Body of pancreas (tissue), 4 donors: ENCODE measurements at regions not wholly inside any gene's neighbourhood (a gene's known extent, or its start where the extent isn't known, plus 50 kb on each side); places are given as distances from the start of the nearest gene placed in this dataset.
A peak's percentile ranks its signal among the peaks of the same experiment; 100 is the strongest.

Source experiments
- ATAC-seq: fragments of 150-250 bp; one replicate; pipeline ENCODE4 v1.9.1; 2016
- DNase-seq, 4 donors: peaks; one replicate each; pipeline ENCODE4 v3.0.0-alpha.2; 2019
- H3K27ac ChIP-seq, 4 donors: fragments of 200-600 bp; sonication (generic); 1 replicate in 3 of 4; 2 replicates in 1 of 4; pipeline versions ENCODE4 v1.5.1 to v1.6.1; 2016 to 2019; ENCODE audit warnings: mild to moderate bottlenecking in 1 of 4, mixed read lengths in 1 of 4, moderate library complexity in 1 of 4
- H3K27me3 ChIP-seq, 2 donors: fragments of 200-600 bp; sonication (generic); one replicate each; pipeline ENCODE4 v1.6.0; 2016; ENCODE audit warnings: mild to moderate bottlenecking in 1 of 2
- H3K36me3 ChIP-seq, 2 donors: fragments of 200-600 bp; sonication (generic); replicated peaks in 1 of 2; 2 replicates each; pipeline ENCODE4 v1.5.1; 2016; ENCODE audit warnings: low read depth in 2 of 2; ENCODE audit not compliant: insufficient read depth in 1 of 2
- H3K4me1 ChIP-seq: fragments of 200-600 bp; sonication (generic); one replicate; pipeline ENCODE4 v1.6.0; 2016
- H3K4me3 ChIP-seq, 2 donors: fragments of 200-600 bp; sonication (generic); 1 replicate in 1 of 2; 2 replicates in 1 of 2; pipeline ENCODE4 v1.5.1; 2016 to 2019
- H3K9me3 ChIP-seq, 3 donors: fragments of 200-600 bp; sonication (generic); 1 replicate in 2 of 3; 2 replicates in 1 of 3; pipeline ENCODE4 v1.5.1; 2016
- POLR2A ChIP-seq, 3 donors: fragments of 450-650 bp; IDR thresholded peaks; one replicate each; pipeline ENCODE4 v1.6.1; 2016; ENCODE audit warnings: antibody characterized with exemption in 3 of 3, mild to moderate bottlenecking in 2 of 3
- WGBS, 2 donors: methylation state at CpG; one replicate each; pipeline ENCODE4 v1.1.5; 2017; 5-methylcytosine and 5-hydroxymethylcytosine counted together
- intact Hi-C: fragments of 100-400 bp; cut with DNase I; formaldehyde crosslinking; loops from one replicate; pipeline ENCODE4 v1.15.1; 2023
- TF ChIP-seq, protein P1 (sequence below), 7 experiments: fragments of 450-650 bp in 4 of 7; fragments of 200-600 bp in 3 of 7; sonication (generic) in 3 of 7; IDR thresholded peaks; one replicate each; pipeline ENCODE4 v1.5.1; 2016 to 2019; ENCODE audit warnings: antibody characterized with exemption in 7 of 7

DNA sequence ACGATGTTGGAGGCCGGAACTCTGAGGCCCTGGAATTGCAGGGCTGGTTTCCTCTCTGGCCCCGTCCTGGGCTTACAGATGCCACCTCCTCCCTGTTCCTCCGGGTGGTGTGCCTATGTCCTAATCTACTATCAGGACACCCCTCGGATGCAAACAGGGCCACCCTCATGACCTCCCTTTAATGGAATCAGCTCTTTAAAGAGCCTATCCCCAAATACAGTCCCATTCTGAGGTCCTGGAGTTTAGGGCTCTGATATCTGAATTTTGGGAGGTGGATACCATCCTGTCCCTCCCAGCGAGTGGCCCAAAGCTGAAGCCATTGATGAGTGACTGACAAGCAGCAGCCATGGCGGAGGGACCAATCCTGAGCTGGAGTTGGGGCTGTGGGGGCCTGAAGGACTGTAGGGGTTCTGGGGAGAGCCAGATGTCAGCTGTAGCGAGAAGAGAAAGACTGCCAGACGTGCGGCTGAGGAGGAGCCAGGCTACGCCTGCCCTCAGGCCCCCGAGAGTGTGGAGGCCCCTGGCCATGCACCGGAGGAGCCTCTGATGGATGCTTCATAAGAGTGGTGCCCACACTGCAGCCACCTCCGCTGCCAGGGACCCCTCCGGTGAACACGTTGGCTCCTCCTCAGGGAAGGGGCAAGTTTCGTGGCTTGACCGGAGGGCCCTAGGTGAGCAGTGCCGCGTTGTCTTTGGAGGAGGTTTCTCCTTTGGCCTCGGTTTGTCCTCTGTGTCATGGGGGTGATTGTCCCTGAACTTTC, 100.2 kb downstream of the KIF26A start:
- Histone ChIP-seq H3K4me3 (no peak overlapping the region), H3K4me1 (peaks cover 16% of the 10 kb centered on the region), H3K36me3 (no peaks in the 10 kb centered on the region), H3K9me3 (peaks cover 0 to 15% (median 0%) of the 10 kb centered on the region in 3 donors), H3K27ac (no peak overlapping the region), H3K27me3 (no peaks in the 10 kb centered on the region)
- intact Hi-C loops, result no loop called here
- peak in 1 of 4 donors; percentile 6 for DNase-seq
- no peak for TF ChIP-seq POLR2A (IDR thresholded peaks at IDR 0.05)
- TF ChIP-seq, protein P1, sequence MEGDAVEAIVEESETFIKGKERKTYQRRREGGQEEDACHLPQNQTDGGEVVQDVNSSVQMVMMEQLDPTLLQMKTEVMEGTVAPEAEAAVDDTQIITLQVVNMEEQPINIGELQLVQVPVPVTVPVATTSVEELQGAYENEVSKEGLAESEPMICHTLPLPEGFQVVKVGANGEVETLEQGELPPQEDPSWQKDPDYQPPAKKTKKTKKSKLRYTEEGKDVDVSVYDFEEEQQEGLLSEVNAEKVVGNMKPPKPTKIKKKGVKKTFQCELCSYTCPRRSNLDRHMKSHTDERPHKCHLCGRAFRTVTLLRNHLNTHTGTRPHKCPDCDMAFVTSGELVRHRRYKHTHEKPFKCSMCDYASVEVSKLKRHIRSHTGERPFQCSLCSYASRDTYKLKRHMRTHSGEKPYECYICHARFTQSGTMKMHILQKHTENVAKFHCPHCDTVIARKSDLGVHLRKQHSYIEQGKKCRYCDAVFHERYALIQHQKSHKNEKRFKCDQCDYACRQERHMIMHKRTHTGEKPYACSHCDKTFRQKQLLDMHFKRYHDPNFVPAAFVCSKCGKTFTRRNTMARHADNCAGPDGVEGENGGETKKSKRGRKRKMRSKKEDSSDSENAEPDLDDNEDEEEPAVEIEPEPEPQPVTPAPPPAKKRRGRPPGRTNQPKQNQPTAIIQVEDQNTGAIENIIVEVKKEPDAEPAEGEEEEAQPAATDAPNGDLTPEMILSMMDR (IDR thresholded peaks at IDR 0.05), result no peak
- ATAC-seq, result no peak
- 81 to 85% methylated on average over 12 to 13 of the region's 21 CpGs for WGBS, 2 donors

DNA sequence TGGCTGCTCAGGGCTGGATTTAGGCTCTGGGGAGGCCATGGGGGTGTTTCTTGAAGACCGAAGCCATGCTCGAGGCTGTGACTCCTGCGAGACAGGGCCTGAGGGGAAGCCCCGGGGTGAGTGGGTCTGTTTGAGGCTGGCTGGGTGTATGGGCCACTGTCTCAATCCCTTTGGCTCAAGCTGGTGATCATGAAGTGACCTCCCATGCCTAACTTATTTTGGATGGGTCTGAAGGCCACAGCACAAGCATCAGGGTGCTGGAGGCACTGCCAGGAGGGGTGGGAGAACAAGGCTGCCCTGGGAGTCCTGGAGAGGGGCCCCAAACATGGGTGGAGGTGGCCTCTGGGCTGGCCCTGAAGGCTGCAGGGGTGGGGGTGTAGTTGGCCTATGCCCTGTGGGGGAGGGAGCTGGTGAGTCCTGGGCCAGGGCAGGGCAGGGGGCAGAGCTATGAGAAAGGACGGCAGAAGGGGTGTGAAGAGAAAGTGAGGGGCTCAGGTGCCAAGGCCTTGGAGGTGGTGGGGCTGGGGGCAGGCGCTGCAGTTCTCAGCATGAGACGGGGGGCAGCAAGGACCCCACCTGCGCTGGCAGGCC, 100.9 kb downstream of the KIF26A start:
- H3K4me3 ChIP-seq, result no peak overlapping the region
- TF ChIP-seq, protein P1 (IDR thresholded peaks at IDR 0.05), result no peak
- TF ChIP-seq POLR2A (IDR thresholded peaks at IDR 0.05), result no peak
- H3K27me3 ChIP-seq, result no peaks in the 10 kb centered on the region
- H3K9me3 ChIP-seq, result peaks cover 0 to 10% (median 0%) of the 10 kb centered on the region in 3 donors
- DNase-seq, result peak in 2 of 4 donors; percentile 3 to 4
- no peaks in the 10 kb centered on the region for H3K36me3 ChIP-seq
- WGBS, 2 donors, result 41 to 62% methylated on average over 7 to 8 of the region's 8 CpGs
- peaks cover 16% of the 10 kb centered on the region for H3K4me1 ChIP-seq
- H3K27ac ChIP-seq, result no peak overlapping the region
- ATAC-seq, result no peak
- intact Hi-C loops, result no loop called here

DNA sequence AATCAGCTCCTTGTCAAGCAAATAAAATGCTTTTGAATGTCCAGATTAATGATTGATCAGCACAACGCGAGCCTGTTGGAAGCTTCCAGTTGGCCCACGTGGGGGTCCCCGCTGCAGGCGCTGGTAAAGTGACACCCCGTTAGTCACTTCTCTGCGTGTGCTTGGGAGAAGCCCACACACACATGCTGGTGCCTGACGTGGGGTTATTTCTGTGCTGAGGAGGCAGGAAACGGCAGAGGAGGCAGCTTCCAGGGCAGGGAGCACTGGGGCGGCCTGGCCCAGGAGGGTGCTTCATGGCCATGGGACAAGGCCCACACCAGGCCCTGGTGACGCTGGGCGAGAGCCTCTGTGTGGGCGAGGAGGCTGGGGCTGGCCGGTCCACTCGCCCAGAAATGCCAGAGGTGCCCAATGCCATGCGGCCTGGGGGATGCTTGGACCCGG, 101.5 kb downstream of the KIF26A start:
- TF ChIP-seq, protein P1 (IDR thresholded peaks at IDR 0.05), result no peak
- TF ChIP-seq POLR2A (IDR thresholded peaks at IDR 0.05), result no peak
- 43 to 46% methylated on average over 17 of the region's 17 CpGs for WGBS, 2 donors
- Histone ChIP-seq H3K4me1 (peaks cover 16% of the 10 kb centered on the region), H3K36me3 (no peaks in the 10 kb centered on the region), H3K9me3 (peaks cover 0 to 6% (median 0%) of the 10 kb centered on the region in 3 donors), H3K4me3 (no peak overlapping the region), H3K27ac (peak overlapping the region in 1 of 4 donors; percentile 12), H3K27me3 (no peaks in the 10 kb centered on the region)
- ATAC-seq (peak; percentile 42), DNase-seq (peak in 3 of 4 donors; percentile 11 to 32 (median 11))
- intact Hi-C loops, result no loop called here

DNA sequence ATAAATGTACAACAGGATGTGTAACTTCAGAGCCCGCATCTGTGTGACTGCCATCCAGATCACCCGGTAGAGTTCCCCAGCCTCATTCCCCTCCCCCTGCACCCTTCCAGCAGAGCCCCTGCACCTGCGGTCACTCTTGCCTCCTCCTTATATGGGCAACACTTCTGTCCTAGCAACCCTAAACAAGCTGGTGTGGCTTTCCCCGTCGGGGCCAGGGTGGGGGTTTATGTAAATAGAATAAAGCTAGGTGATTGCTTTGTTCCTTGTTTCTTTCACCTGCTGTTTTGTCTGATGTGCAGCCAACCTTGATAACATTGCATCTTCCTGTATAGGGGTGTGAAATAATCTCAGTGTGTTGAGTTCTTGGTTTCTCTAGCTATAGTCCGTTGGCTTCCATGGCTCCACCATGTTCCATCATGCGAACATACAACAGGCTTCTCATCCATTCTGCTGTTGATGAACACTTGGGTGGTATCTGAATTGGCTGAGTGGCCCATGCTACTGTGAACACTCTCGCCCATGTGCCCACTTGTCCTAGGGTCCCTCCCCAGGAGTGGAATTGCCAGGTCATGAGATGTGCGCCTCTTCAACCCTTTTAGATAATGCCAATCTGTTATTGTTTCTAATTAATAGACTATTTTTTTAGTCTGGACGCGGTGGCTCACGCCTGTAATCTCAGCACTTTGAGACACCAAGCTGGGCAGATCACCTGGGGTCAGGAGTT, 102.2 kb downstream of the KIF26A start:
- intact Hi-C loops, result no loop called here
- peaks cover 16% of the 10 kb centered on the region for H3K4me1 ChIP-seq
- ATAC-seq (no peak), DNase-seq (peak in 2 of 4 donors; percentile 3)
- H3K4me3 ChIP-seq, result no peak overlapping the region
- H3K27ac ChIP-seq, result no peak overlapping the region
- H3K27me3 ChIP-seq, result no peaks in the 10 kb centered on the region
- peaks cover 0 to 6% (median 0%) of the 10 kb centered on the region in 3 donors for H3K9me3 ChIP-seq
- no peaks in the 10 kb centered on the region for H3K36me3 ChIP-seq
- WGBS, 2 donors, result 63 to 80% methylated on average over 12 of the region's 12 CpGs
- TF ChIP-seq, protein P1 (IDR thresholded peaks at IDR 0.05), result no peak
- no peak for TF ChIP-seq POLR2A (IDR thresholded peaks at IDR 0.05)
